WTC11 (cell line): ENCODE measurements at regions not wholly inside any gene's neighbourhood (a gene's known extent, or its start where the extent isn't known, plus 50 kb on each side); places are given as distances from the start of the nearest gene placed in this dataset.

Experiments
- ATAC-seq: fragments of 200-7000 bp; cut with Tn5 transposase; 2 replicates; pipeline ENCODE4 v1.10.0; 2021; ENCODE audit warnings: mild to moderate bottlenecking, moderate library complexity
- CTCF ChIA-PET: fragments of 300-600 bp; sonication (Branson Sonifier 250); formaldehyde crosslinking; loops from one replicate; lab custom pipeline; 2021; ENCODE audit warnings: antibody characterized with exemption; lab: Charles Lee
- POLR2A ChIA-PET: fragments of 350-600 bp; sonication (Branson Sonifier 250); formaldehyde crosslinking; loops from one replicate; lab custom pipeline; 2021; ENCODE audit warnings: antibody characterized with exemption; lab: Charles Lee
- DNase-seq: peaks from one replicate; pipeline ENCODE4 v3.0.0; 2021; ENCODE audit warnings: low spot score
- H3K27ac Mint-ChIP-seq: 2 replicates; pipeline ENCODE4 v1.8.0; 2021; ENCODE audit warnings: mixed read lengths
- H3K27me3 Mint-ChIP-seq: 2 replicates; pipeline ENCODE4 v1.8.0; 2021; ENCODE audit warnings: low read depth, mild to moderate bottlenecking, moderate library complexity, mixed read lengths
- H3K36me3 Mint-ChIP-seq: 2 replicates; pipeline ENCODE4 v1.8.0; 2021; ENCODE audit warnings: mixed read lengths
- H3K4me1 Mint-ChIP-seq: 2 replicates; pipeline ENCODE4 v1.8.0; 2022; ENCODE audit warnings: mixed read lengths
- H3K4me3 Mint-ChIP-seq: 2 replicates; pipeline ENCODE4 v1.8.0; 2021; ENCODE audit warnings: mild to moderate bottlenecking, moderate library complexity, mixed read lengths
- H3K9me3 Mint-ChIP-seq: 2 replicates; pipeline ENCODE4 v1.8.0; 2021; ENCODE audit warnings: mixed read lengths
- AFF4 ChIP-seq: sonication (generic); formaldehyde crosslinking; IDR thresholded peaks from 2 replicates; pipeline ENCODE4 v1.8.1; 2023; ENCODE audit warnings: mild to moderate bottlenecking, missing genetic modification reagents, borderline replicate concordance
- EMX1 ChIP-seq: fragments of 250-450 bp; sonication (Bioruptor Pico); IDR thresholded peaks from 2 replicates; pipeline ENCODE4 v1.8.0; 2021; ENCODE audit warnings: mild to moderate bottlenecking
- GTF2I ChIP-seq: fragments of 250-450 bp; sonication (Bioruptor Pico); conservative IDR thresholded peaks from 2 replicates; pipeline ENCODE4 v1.4.0; 2021; ENCODE audit warnings: mild to moderate bottlenecking
- HMGA2 ChIP-seq: fragments of 250-450 bp; sonication (Bioruptor Pico); IDR thresholded peaks from 2 replicates; pipeline ENCODE4 v1.4.0; 2021; ENCODE audit warnings: mild to moderate bottlenecking, moderate library complexity
- MXD4 ChIP-seq: fragments of 250-450 bp; sonication (Bioruptor Pico); IDR thresholded peaks from 2 replicates; pipeline ENCODE4 v1.8.0; 2021; ENCODE audit warnings: mild to moderate bottlenecking, moderate library complexity, borderline replicate concordance
- NFATC4 ChIP-seq: fragments of 250-450 bp; sonication (Bioruptor Pico); IDR thresholded peaks from 2 replicates; pipeline ENCODE4 v1.9.0; 2021; ENCODE audit warnings: mild to moderate bottlenecking
- RORB ChIP-seq: fragments of 250-450 bp; sonication (Bioruptor Pico); IDR thresholded peaks from 2 replicates; pipeline ENCODE4 v1.9.0; 2021; ENCODE audit warnings: mild to moderate bottlenecking
- SMAD3 ChIP-seq: sonication (generic); formaldehyde crosslinking; IDR thresholded peaks from 2 replicates; pipeline ENCODE4 v1.8.0; 2022; ENCODE audit warnings: missing genetic modification reagents, mild to moderate bottlenecking, borderline replicate concordance
- TEAD4 ChIP-seq: sonication (generic); formaldehyde crosslinking; IDR thresholded peaks from 2 replicates; pipeline ENCODE4 v1.8.0; 2022; ENCODE audit warnings: mild to moderate bottlenecking, missing genetic modification reagents
- ZBTB43 ChIP-seq: sonication (generic); formaldehyde crosslinking; IDR thresholded peaks from 2 replicates; pipeline ENCODE4 v1.8.1; 2023; ENCODE audit warnings: mild to moderate bottlenecking, missing genetic modification reagents
- ZNF281 ChIP-seq: sonication (generic); formaldehyde crosslinking; IDR thresholded peaks from 2 replicates; pipeline ENCODE4 v1.8.0; 2023; ENCODE audit warnings: mild to moderate bottlenecking, missing genetic modification reagents
- ZNF317 ChIP-seq: sonication (generic); formaldehyde crosslinking; IDR thresholded peaks from 2 replicates; pipeline ENCODE4 v1.8.1; 2023; ENCODE audit warnings: low read depth, mild to moderate bottlenecking, moderate library complexity, missing genetic modification reagents, borderline replicate concordance
- ZNF416 ChIP-seq: fragments of 250-450 bp; sonication (Bioruptor Pico); IDR thresholded peaks from 2 replicates; pipeline ENCODE4 v1.9.0; 2021; ENCODE audit warnings: mild to moderate bottlenecking, inconsistent platforms
- ZNF512 ChIP-seq: sonication (generic); formaldehyde crosslinking; IDR thresholded peaks from 2 replicates; pipeline ENCODE4 v1.8.1; 2022; ENCODE audit warnings: missing genetic modification reagents, borderline replicate concordance

GRCh38 chr7:67990003-67990402, 993.4 kb downstream of the TYW1 start:
- POLR2A ChIA-PET = no interaction called here
- no peaks in the 10 kb centered on the region for H3K9me3 Mint-ChIP-seq

GRCh38 chr7:67990716-67991115, 994.1 kb downstream of the TYW1 start:
- CTCF ChIA-PET = no interaction called here
- Mint-ChIP-seq H3K27ac (no peak overlapping the region), H3K4me3 (no peak overlapping the region), H3K27me3 (no peaks in the 10 kb centered on the region), H3K4me1 (no peaks in the 10 kb centered on the region), H3K9me3 (no peaks in the 10 kb centered on the region), H3K36me3 (no peaks in the 10 kb centered on the region)
- TF ChIP-seq ZBTB43 (CRISPR knock-in tag) = no peak
- no peak for TF ChIP-seq MXD4 (CRISPR knock-in tag)
- TF ChIP-seq ZNF512 (CRISPR knock-in tag) = no peak
- no peak for TF ChIP-seq AFF4 (CRISPR knock-in tag)
- TF ChIP-seq EMX1 (CRISPR knock-in tag) = no peak
- TF ChIP-seq ZNF416 = no peak
- no peak for TF ChIP-seq GTF2I (CRISPR knock-in tag)
- POLR2A ChIA-PET = no interaction called here
- ATAC-seq (no peak), DNase-seq (no peak)

More at GRCh38 chr7:67990003-67990402, 993.4 kb downstream of the TYW1 start:
- TF ChIP-seq NFATC4 (no peak), ZNF317 (no peak), SMAD3 (CRISPR knock-in tag) (no peak), ZNF281 (CRISPR knock-in tag) (no peak), RORB (CRISPR knock-in tag) (no peak), TEAD4 (CRISPR knock-in tag) (no peak)
- Mint-ChIP-seq H3K4me3 (no peak overlapping the region), H3K4me1 (no peaks in the 10 kb centered on the region), H3K27me3 (no peaks in the 10 kb centered on the region), H3K27ac (no peak overlapping the region), H3K36me3 (no peaks in the 10 kb centered on the region)
- no peak for ATAC-seq
- no peak for DNase-seq
- CTCF ChIA-PET = no interaction called here

GRCh38 chr7:67992287-67992686, 995.7 kb downstream of the TYW1 start:
- no peak for ATAC-seq
- DNase-seq = no peak
- ChIA-PET POLR2A (no interaction called here), CTCF (interaction anchor here (0.5 kb wide), 1 partner anchor 598 kb away, joined by 3 read pairs; no protein-coding TSS in a partner anchor)
- no peaks in the 10 kb centered on the region for H3K27me3 Mint-ChIP-seq
- no peak overlapping the region for H3K27ac Mint-ChIP-seq
- no peaks in the 10 kb centered on the region for H3K36me3 Mint-ChIP-seq
- peak; percentile 95 for TF ChIP-seq HMGA2 (CRISPR knock-in tag)
- no peak for TF ChIP-seq EMX1 (CRISPR knock-in tag)
- TF ChIP-seq NFATC4 = no peak
- H3K4me1 Mint-ChIP-seq = no peaks in the 10 kb centered on the region
- H3K4me3 Mint-ChIP-seq = no peak overlapping the region
- no peaks in the 10 kb centered on the region for H3K9me3 Mint-ChIP-seq
